Fibroblast of the aortic adventitia (primary cell): ENCODE measurements at regions not wholly inside any gene's neighbourhood (a gene's known extent, or its start where the extent isn't known, plus 50 kb on each side); places are given as distances from the start of the nearest gene placed in this dataset.

Experiments
- DNase-seq: peaks from one replicate; pipeline ENCODE4 v3.0.0-alpha.2; 2010; ENCODE audit warnings: low read depth
- H3K4me3 ChIP-seq: 2 replicates; pipeline ENCODE4 v1.5.1; 2011; ENCODE audit warnings: low read depth, mild to moderate bottlenecking, control low read depth, low read length, moderate library complexity
- CTCF ChIP-seq: IDR thresholded peaks from 2 replicates; pipeline ENCODE4 v1.5.1; 2011; ENCODE audit warnings: mild to moderate bottlenecking, low read length, control low read depth, inconsistent platforms; ENCODE audit not compliant: insufficient read depth

- DNase-seq = no peak
- H3K4me3 ChIP-seq = no peak overlapping the region
- no peak for TF ChIP-seq CTCF
These were observed 113.3 kb downstream of the CCT6B start for GRCh38 chr17:34847938-34848337.

GRCh38 chr17:34845296-34845695, 116.0 kb downstream of the CCT6B start:
- no peak for TF ChIP-seq CTCF
- no peak for DNase-seq
- no peak overlapping the region for H3K4me3 ChIP-seq

- TF ChIP-seq CTCF = no peak
- DNase-seq = no peak
These were observed 117.6 kb downstream of the CCT6B start for GRCh38 chr17:34843682-34844081.

GRCh38 chr17:34842235-34842634, 119.0 kb downstream of the CCT6B start:
- TF ChIP-seq CTCF = no peak
- DNase-seq = no peak
- no peak overlapping the region for H3K4me3 ChIP-seq

More at GRCh38 chr17:34843682-34844081, 117.6 kb downstream of the CCT6B start:
- no peak overlapping the region for H3K4me3 ChIP-seq

GRCh38 chr17:34841467-34841866, 119.8 kb downstream of the CCT6B start:
- TF ChIP-seq CTCF = no peak
- DNase-seq = no peak
- no peak overlapping the region for H3K4me3 ChIP-seq

- TF ChIP-seq CTCF = no peak
- H3K4me3 ChIP-seq = no peak overlapping the region
- DNase-seq = no peak
These were observed 120.5 kb downstream of the CCT6B start for GRCh38 chr17:34840750-34841149.

- no peak overlapping the region for H3K4me3 ChIP-seq
- DNase-seq = no peak
- TF ChIP-seq CTCF = no peak
These were observed 123.3 kb downstream of the CCT6B start for GRCh38 chr17:34837876-34838478.
